ENCODE measurements at regions not wholly inside any gene's neighbourhood (a gene's known extent, or its start where the extent isn't known, plus 50 kb on each side); places are given as distances from the start of the nearest gene placed in this dataset.
"Not testable (repeated sequence)": the region's sequence is repeated elsewhere in the genome, so short reads cannot be mapped to it uniquely, and the experiment has no call there.

GRCh38 chr2:120631724-120632123, 103.9 kb upstream of the GLI2 start:
- in situ Hi-C loops (cut with HindIII; ENCODE audit: low sequenced_read_pairs) = loop anchor here (5.0 kb wide), 1 partner anchor 51 kb away; no protein-coding TSS in a partner anchor

DNA sequence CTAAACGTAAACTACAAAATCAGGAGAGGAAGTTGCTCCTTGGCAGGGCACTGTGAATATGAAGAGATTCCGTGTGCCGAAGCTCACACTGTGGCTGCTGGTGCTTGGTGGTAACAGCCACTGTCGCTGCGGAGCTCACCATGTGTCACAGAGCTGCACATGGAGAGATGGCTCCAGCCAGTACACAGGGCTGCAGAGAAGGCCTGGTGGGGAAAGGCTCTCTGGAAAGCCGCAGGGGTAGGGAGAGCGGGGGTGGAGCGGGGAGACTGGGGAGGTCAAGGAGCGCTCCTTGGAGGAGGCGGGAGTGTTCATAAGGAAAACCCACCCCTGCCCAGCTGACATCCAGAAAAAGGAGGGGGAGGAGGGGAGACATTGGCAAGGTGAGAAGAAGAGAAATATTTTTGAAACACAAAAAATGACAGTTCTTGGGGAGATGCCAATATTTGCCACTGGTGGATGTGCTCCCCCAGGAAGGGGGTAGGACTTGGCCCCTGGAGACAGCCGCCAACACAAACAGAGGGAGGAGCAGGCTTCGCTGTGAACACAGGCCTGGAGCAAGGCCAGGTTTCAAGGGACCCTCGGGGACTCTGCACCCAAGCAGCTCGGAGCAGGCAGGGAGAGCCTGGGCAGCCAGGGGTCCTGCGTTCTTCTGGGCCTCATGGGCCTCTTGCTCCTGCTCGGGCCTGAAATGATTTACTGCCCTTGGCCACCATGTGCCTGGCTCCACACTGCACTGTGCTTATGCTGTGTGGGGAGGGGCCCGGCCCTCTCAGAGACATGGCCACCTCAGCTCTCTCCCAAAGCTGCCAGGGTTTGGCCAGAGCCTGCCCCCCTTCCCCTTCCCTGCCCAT, 102.6 kb upstream of the GLI2 start:
- in situ Hi-C loops (cut with HindIII; ENCODE audit: low sequenced_read_pairs) = loop anchor here (5.0 kb wide), 1 partner anchor 49 kb away; no protein-coding TSS in a partner anchor

DNA sequence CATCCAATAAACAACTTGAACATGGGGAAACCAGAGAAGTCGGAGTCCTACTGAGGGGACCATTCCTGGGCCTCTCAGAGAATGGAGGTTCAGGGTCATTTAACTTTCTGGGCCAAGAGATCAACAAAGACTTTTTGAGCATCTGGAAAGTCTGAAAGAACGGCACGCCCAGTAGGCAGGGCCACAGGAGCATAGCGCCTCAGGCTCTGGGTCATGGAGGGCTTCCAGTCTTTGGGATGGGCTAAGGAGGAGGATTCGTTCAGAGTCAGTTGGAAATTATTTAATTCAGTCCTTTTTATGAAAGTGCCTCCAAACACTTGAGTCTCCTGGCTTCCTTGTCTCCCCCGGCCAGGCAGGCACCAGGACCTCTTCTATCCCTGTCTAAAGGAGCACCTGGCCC, 101.1 kb upstream of the GLI2 start:
- in situ Hi-C loops (cut with HindIII; ENCODE audit: low sequenced_read_pairs) = loop anchor here (5.0 kb wide), 1 partner anchor 48 kb away; no protein-coding TSS in a partner anchor

GRCh38 chr2:120635146-120635545, 100.5 kb upstream of the GLI2 start:
- in situ Hi-C loops (cut with HindIII; ENCODE audit: low sequenced_read_pairs) = no loop called here

- in situ Hi-C loops (cut with HindIII; ENCODE audit: low sequenced_read_pairs) = no loop called here
These were observed 97.8 kb upstream of the GLI2 start for GRCh38 chr2:120637847-120638246.

- in situ Hi-C loops (cut with HindIII; ENCODE audit: low sequenced_read_pairs) = no loop called here
These were observed 97.2 kb upstream of the GLI2 start for GRCh38 chr2:120638450-120638849.

- in situ Hi-C loops (cut with HindIII; ENCODE audit: low sequenced_read_pairs) = loop anchor here (5.0 kb wide), 1 partner anchor 49 kb away; no protein-coding TSS in a partner anchor
These were observed 94.3 kb upstream of the GLI2 start for GRCh38 chr2:120641366-120641771.

DNA sequence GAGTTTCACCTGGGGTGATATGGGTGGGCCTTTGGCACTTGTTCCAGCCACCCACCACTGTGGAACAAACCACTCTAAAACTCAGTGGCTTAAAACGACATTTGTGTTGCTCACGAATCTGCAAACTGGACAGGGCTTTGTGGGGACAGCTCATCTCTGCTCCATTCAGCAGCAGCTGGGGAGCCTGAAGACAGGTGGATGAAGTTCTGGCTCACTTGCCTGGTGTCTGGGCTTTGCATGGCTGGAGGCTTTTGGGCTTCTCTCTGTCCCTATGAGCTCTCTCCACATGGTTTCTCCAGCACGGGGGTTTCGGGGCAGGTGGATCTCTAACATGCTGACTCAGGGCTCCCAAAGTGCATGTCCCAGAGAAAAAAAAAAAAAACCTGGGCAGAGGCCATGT, 93.0 kb upstream of the GLI2 start:
- in situ Hi-C loops (cut with HindIII; ENCODE audit: low sequenced_read_pairs) = loop anchor here (5.0 kb wide), 1 partner anchor 50 kb away; no protein-coding TSS in a partner anchor

GRCh38 chr2:120646994-120647393, 88.7 kb upstream of the GLI2 start:
- in situ Hi-C loops (cut with HindIII; ENCODE audit: low sequenced_read_pairs) = no loop called here

DNA sequence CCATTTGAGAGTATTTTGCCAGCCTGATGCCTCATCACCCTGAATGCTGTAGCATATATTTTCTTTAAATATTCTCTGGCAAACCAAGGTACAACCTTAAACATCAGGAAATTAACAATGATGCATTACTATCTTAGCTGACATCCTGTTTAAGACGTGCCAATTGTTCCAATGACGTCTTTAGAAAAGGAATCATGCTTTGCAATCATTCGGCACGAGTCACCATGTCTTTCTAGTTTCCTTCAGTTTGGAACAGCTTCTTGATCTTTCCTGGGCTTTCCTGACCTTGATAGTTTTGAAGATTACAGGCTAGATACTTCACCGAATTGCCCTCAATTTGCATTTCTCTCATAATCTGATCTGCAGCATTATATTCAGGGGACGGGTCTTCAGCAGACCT, 88.2 kb upstream of the GLI2 start:
- in situ Hi-C loops (cut with HindIII; ENCODE audit: low sequenced_read_pairs) = no loop called here

- in situ Hi-C loops (cut with HindIII; ENCODE audit: low sequenced_read_pairs) = not testable (repeated sequence)
These were observed 86.3 kb upstream of the GLI2 start for GRCh38 chr2:120649381-120649780.

- in situ Hi-C loops (cut with HindIII; ENCODE audit: low sequenced_read_pairs) = no loop called here
These were observed 85.5 kb upstream of the GLI2 start for GRCh38 chr2:120650022-120650644.

GRCh38 chr2:120651818-120652217, 83.8 kb upstream of the GLI2 start:
- in situ Hi-C loops (cut with HindIII; ENCODE audit: low sequenced_read_pairs) = no loop called here

DNA sequence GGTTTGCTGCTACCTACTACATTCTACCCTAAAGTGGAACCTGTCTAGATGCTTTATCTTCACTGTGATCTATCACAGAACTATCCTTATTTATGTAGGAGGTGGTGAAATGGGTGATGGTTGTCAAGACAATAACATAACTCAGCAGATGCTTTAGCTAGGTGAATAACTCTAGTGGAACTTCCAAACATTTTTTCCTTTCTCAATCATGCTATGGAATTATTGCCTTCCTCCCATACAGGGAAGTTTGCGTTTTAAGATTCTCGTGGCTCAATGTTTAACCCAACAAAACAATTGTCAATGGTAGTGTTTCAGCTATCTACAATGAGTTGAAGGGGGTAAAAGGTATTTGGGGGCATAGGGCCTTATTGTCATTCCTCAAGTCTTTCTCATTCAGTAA, 82.6 kb upstream of the GLI2 start:
- in situ Hi-C loops (cut with HindIII; ENCODE audit: low sequenced_read_pairs) = no loop called here

- in situ Hi-C loops (cut with HindIII; ENCODE audit: low sequenced_read_pairs) = no loop called here
These were observed 81.8 kb upstream of the GLI2 start for GRCh38 chr2:120653871-120654270.

DNA sequence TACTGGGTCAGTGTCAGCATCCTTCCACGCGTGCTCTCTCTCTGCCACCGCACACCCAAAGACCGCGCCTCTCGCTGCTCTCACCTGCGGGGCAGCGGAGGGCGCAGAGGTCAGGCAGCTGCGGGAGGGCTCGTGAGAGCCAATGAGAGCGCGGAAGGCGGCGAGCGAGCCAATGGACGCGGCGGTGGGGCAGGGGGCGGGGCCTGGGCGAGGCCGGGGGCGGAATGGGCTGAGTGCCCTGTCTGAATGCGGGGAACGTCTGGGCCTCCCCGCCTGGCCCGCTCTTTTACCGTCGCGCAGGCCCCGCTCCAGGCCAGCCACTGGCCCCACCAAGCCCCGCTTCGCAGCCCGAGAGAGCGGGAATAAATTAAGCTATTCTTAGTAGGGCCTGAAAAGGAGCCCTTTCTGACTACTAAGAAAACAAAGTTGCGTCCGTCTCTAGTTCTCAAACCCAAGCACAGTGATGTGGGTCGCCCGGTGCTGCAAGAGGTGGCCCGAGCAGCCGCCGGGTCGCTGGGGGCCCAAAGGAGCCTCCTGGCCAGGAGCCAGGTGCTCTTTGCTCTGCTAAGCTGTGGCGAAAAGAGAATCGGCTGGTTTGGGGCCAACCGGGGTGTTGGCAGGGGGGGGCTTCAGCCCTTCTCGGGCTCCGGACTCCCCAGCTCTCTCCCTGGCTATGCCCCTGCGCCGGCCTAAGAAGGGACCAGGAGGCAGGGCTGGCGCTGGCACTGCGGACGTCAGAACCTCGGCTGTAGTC, 81.1 kb upstream of the GLI2 start:
- in situ Hi-C loops (cut with HindIII; ENCODE audit: low sequenced_read_pairs) = no loop called here

GRCh38 chr2:120656273-120656950, 79.3 kb upstream of the GLI2 start:
- in situ Hi-C loops (cut with HindIII; ENCODE audit: low sequenced_read_pairs) = no loop called here

- in situ Hi-C loops (cut with HindIII; ENCODE audit: low sequenced_read_pairs) = no loop called here
These were observed 77.5 kb upstream of the GLI2 start for GRCh38 chr2:120658042-120658769.

DNA sequence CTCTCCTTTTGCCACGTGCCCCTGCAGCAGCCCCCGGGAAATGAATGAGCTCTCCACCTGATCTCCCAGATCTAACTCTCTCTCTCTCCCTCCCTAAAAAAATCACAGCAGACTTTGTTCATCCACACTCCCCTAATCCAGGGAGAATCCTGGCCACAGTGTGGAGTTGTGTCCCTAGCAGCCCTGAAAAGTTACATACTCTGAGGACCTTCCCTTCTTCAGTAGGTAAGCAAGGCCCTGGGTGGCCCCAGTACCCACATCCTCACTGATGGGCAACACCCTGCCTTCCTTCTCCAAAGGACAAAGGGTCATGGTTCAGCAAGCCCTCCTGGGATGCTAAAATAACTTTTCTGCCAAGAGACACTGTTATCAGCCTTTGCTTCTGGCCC, 76.9 kb upstream of the GLI2 start:
- in situ Hi-C loops (cut with HindIII; ENCODE audit: low sequenced_read_pairs) = no loop called here

DNA sequence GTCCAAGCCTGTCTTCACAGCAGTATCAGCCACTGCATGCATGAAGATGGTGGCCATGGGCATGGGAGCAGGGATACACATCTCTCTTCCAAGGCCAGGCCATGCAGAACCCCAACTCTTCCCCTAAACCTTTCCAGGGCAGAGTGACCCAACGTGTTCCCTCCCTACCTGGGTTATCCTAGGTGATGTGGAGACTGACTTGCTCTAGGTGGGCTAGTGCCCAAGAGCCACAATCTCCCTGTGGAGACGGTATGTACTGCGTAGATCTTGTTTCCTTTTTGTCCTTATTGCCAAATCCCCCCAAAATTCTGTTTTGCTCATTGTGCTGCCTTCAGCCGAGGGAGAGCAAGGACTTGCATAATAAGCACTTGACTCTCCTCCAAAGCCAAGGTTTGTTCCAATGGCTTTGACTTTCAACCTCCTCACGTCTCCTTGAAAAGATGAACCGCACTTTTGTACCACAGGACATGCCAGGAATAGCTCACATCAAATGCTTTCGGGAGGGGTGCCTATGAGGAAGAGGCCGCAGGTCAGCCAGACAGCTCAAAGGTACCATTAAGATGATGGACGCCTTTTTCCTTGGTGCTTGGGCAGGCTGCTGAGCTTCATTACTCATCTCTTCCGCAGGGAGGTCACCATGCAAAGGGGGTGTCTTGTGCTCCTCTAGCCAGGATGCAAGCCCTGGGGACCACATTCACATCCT, 76.2 kb upstream of the GLI2 start:
- in situ Hi-C loops (cut with HindIII; ENCODE audit: low sequenced_read_pairs) = no loop called here
